PFSK-1 (cell line): ENCODE measurements at regions not wholly inside any gene's neighbourhood (a gene's known extent, or its start where the extent isn't known, plus 50 kb on each side); places are given as distances from the start of the nearest gene placed in this dataset.

Experiments
- FOXP2 ChIP-seq: optimal IDR thresholded peaks from 2 replicates; pipeline ENCODE3; 2011; ENCODE audit warnings: borderline replicate concordance, control low read depth, inconsistent platforms; ENCODE audit not compliant: insufficient read depth; ENCODE audit errors: extremely low read length, extremely low read depth
- POLR2AphosphoS5 ChIP-seq: IDR thresholded peaks from 2 replicates; pipeline ENCODE4 v1.6.1; 2012; ENCODE audit warnings: low read depth, mild to moderate bottlenecking, control low read depth, low read length, moderate library complexity
- SIN3A ChIP-seq: IDR thresholded peaks from 2 replicates; pipeline ENCODE4 v1.6.1; 2012; ENCODE audit warnings: mild to moderate bottlenecking, low read length, moderate library complexity, borderline replicate concordance; ENCODE audit not compliant: insufficient read depth
- TF ChIP-seq, protein P1 (sequence below), 2 experiments: IDR thresholded peaks; 2 replicates each; pipeline versions ENCODE4 v1.6.1 to v1.8.0; 2011 to 2012; ENCODE audit warnings: low read depth in 2 of 2, low read length in 2 of 2, control low read depth in 1 of 2, inconsistent platforms in 1 of 2, mild to moderate bottlenecking in 1 of 2, moderate library complexity in 1 of 2; ENCODE audit not compliant: insufficient read depth in 1 of 2

DNA sequence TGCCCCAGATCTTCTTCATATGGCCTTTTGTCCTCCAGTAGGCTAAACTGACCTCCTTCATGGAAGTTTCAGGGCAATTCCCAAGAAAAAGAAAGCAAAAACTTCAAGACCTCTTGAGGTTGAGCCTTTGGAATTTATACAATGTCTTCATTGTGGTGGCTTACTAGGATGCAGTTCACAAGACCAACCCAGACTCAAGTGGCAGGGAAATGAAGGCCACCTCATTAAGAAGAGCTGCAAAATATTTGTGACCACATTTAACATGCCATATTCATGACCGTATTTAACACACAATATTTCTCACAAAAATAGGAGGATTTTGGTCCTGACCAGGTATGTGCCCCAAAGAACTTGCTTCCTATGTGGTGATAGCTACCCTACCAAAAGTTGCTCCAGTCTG lies 605.5 kb upstream of the PITX2 start:
- no peak for TF ChIP-seq POLR2AphosphoS5
- no peak for TF ChIP-seq SIN3A
- TF ChIP-seq, protein P1, sequence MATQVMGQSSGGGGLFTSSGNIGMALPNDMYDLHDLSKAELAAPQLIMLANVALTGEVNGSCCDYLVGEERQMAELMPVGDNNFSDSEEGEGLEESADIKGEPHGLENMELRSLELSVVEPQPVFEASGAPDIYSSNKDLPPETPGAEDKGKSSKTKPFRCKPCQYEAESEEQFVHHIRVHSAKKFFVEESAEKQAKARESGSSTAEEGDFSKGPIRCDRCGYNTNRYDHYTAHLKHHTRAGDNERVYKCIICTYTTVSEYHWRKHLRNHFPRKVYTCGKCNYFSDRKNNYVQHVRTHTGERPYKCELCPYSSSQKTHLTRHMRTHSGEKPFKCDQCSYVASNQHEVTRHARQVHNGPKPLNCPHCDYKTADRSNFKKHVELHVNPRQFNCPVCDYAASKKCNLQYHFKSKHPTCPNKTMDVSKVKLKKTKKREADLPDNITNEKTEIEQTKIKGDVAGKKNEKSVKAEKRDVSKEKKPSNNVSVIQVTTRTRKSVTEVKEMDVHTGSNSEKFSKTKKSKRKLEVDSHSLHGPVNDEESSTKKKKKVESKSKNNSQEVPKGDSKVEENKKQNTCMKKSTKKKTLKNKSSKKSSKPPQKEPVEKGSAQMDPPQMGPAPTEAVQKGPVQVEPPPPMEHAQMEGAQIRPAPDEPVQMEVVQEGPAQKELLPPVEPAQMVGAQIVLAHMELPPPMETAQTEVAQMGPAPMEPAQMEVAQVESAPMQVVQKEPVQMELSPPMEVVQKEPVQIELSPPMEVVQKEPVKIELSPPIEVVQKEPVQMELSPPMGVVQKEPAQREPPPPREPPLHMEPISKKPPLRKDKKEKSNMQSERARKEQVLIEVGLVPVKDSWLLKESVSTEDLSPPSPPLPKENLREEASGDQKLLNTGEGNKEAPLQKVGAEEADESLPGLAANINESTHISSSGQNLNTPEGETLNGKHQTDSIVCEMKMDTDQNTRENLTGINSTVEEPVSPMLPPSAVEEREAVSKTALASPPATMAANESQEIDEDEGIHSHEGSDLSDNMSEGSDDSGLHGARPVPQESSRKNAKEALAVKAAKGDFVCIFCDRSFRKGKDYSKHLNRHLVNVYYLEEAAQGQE (IDR thresholded peaks at IDR 0.05; ENCODE audit: insufficient read depth in 1 of 2, low read depth in 2 of 2, low read length in 2 of 2): no peak
- no peak for TF ChIP-seq FOXP2
